ENCODE measurements at regions not wholly inside any gene's neighbourhood (a gene's known extent, or its start where the extent isn't known, plus 50 kb on each side); places are given as distances from the start of the nearest gene placed in this dataset.

- TF ChIP-seq POLR2A (IDR thresholded peaks at IDR 0.05), result no peak
- TF ChIP-seq CTCF (IDR thresholded peaks at IDR 0.05), result no peak
Observed at GRCh38 chrX:28273736-28274135, 292.5 kb upstream of the DCAF8L1 start.
